Mesodermal cell (in vitro differentiated cells): ENCODE measurements at regions not wholly inside any gene's neighbourhood (a gene's known extent, or its start where the extent isn't known, plus 50 kb on each side); places are given as distances from the start of the nearest gene placed in this dataset.

Source experiments
- H3K27ac ChIP-seq: 2 replicates; pipeline ENCODE4 v1.7.0; 2013; ENCODE audit warnings: mild to moderate bottlenecking, low read depth, low read length, moderate library complexity; ENCODE audit not compliant: severe bottlenecking
- H3K36me3 ChIP-seq: 2 replicates; pipeline ENCODE4 v1.7.1; 2013; ENCODE audit warnings: mild to moderate bottlenecking, low read length, moderate library complexity; ENCODE audit not compliant: control insufficient read depth, insufficient read depth
- H3K4me1 ChIP-seq: one replicate; pipeline ENCODE4 v1.7.1; 2013; ENCODE audit warnings: mild to moderate bottlenecking, low read length; ENCODE audit not compliant: insufficient read depth, control insufficient read depth, poor library complexity, severe bottlenecking
- H3K4me3 ChIP-seq: 2 replicates; pipeline ENCODE4 v1.7.0; 2013; ENCODE audit warnings: low read length, control low read depth, mild to moderate bottlenecking; ENCODE audit not compliant: insufficient read depth, poor library complexity, severe bottlenecking; ENCODE audit errors: extremely low read depth
- H3K9me3 ChIP-seq: 2 replicates; pipeline ENCODE4 v1.7.1; 2013; ENCODE audit warnings: mild to moderate bottlenecking, low read length, moderate library complexity; ENCODE audit not compliant: control insufficient read depth
- WGBS, 2 experiments: methylation state at CpG; one replicate each; pipeline ENCODE4 v1.1.5; 2013; ENCODE audit warnings: missing lambda C conversion rate in 2 of 2; ENCODE audit not compliant: insufficient coverage in 2 of 2; 5-methylcytosine and 5-hydroxymethylcytosine counted together

- Histone ChIP-seq H3K27ac (no peak overlapping the region), H3K36me3 (no peaks in the 10 kb centered on the region), H3K9me3 (no peaks in the 10 kb centered on the region), H3K4me3 (no peak overlapping the region), H3K4me1 (no peaks in the 10 kb centered on the region)
- no CpG with 5 or more reads among the region's 1 CpG for WGBS, 2 experiments
These were observed 1474.1 kb upstream of the SEL1L start for GRCh38 chr14:83007641-83008225.

- Histone ChIP-seq H3K4me3 (no peak overlapping the region), H3K4me1 (no peaks in the 10 kb centered on the region), H3K36me3 (no peaks in the 10 kb centered on the region), H3K9me3 (no peaks in the 10 kb centered on the region), H3K27ac (no peak overlapping the region)
- WGBS, 2 experiments: 83 to 92% methylated on average over 1 to 2 of the region's 5 CpGs
These were observed 1483.6 kb upstream of the SEL1L start for GRCh38 chr14:83017296-83017695.

GRCh38 chr14:83019744-83020414 is 1486.2 kb upstream of the SEL1L start:
- WGBS, 2 experiments: 56 to 63% methylated on average over 1 to 3 of the region's 3 CpGs
- Histone ChIP-seq H3K4me3 (no peak overlapping the region), H3K36me3 (no peaks in the 10 kb centered on the region), H3K4me1 (no peaks in the 10 kb centered on the region), H3K9me3 (no peaks in the 10 kb centered on the region), H3K27ac (no peak overlapping the region)

- Histone ChIP-seq H3K36me3 (no peaks in the 10 kb centered on the region), H3K9me3 (no peaks in the 10 kb centered on the region), H3K4me3 (no peak overlapping the region), H3K27ac (no peak overlapping the region), H3K4me1 (no peaks in the 10 kb centered on the region)
- WGBS, 2 experiments: no CpG with 5 or more reads among the region's 2 CpGs
These were observed 1487.7 kb upstream of the SEL1L start for GRCh38 chr14:83021323-83021722.

GRCh38 chr14:83023369-83023768 is 1489.7 kb upstream of the SEL1L start:
- H3K27ac ChIP-seq: no peak overlapping the region
- H3K36me3 ChIP-seq: no peaks in the 10 kb centered on the region
- WGBS, 2 experiments: 60 to 96% methylated on average over 1 to 3 of the region's 3 CpGs
- no peak overlapping the region for H3K4me3 ChIP-seq
- no peaks in the 10 kb centered on the region for H3K4me1 ChIP-seq
- H3K9me3 ChIP-seq: no peaks in the 10 kb centered on the region

GRCh38 chr14:83041224-83041623 is 1507.6 kb upstream of the SEL1L start:
- Histone ChIP-seq H3K9me3 (no peaks in the 10 kb centered on the region), H3K4me3 (no peak overlapping the region), H3K4me1 (no peaks in the 10 kb centered on the region), H3K27ac (no peak overlapping the region), H3K36me3 (no peaks in the 10 kb centered on the region)
- WGBS, 2 experiments: no CpG with 5 or more reads among the region's 2 CpGs

GRCh38 chr14:83042858-83043257 is 1509.2 kb upstream of the SEL1L start:
- Histone ChIP-seq H3K36me3 (no peaks in the 10 kb centered on the region), H3K9me3 (no peaks in the 10 kb centered on the region), H3K4me3 (no peak overlapping the region), H3K4me1 (no peaks in the 10 kb centered on the region), H3K27ac (no peak overlapping the region)
- WGBS, 2 experiments: no CpG with 5 or more reads among the region's 2 CpGs

GRCh38 chr14:83044001-83044400 is 1510.3 kb upstream of the SEL1L start:
- WGBS, 2 experiments: no CpG with 5 or more reads among the region's 1 CpG

GRCh38 chr14:83047059-83047830 is 1513.6 kb upstream of the SEL1L start:
- Histone ChIP-seq H3K4me1 (no peaks in the 10 kb centered on the region), H3K27ac (no peak overlapping the region), H3K36me3 (no peaks in the 10 kb centered on the region), H3K9me3 (no peaks in the 10 kb centered on the region), H3K4me3 (no peak overlapping the region)
- 83% methylated on average over 1 of the region's 2 CpGs; no CpG with 5 or more reads in 1 of the 2 experiments for WGBS, 2 experiments

More at GRCh38 chr14:83044001-83044400, 1510.3 kb upstream of the SEL1L start:
- no peak overlapping the region for H3K27ac ChIP-seq
- H3K4me1 ChIP-seq: no peaks in the 10 kb centered on the region
- H3K36me3 ChIP-seq: no peaks in the 10 kb centered on the region
- no peak overlapping the region for H3K4me3 ChIP-seq
- no peaks in the 10 kb centered on the region for H3K9me3 ChIP-seq

- H3K9me3 ChIP-seq: no peaks in the 10 kb centered on the region
- no peaks in the 10 kb centered on the region for H3K4me1 ChIP-seq
- H3K4me3 ChIP-seq: no peak overlapping the region
- WGBS, 2 experiments: 100% methylated on average over 1 of the region's 1 CpG
- H3K27ac ChIP-seq: no peak overlapping the region
- H3K36me3 ChIP-seq: no peaks in the 10 kb centered on the region
These were observed 1519.5 kb upstream of the SEL1L start for GRCh38 chr14:83053022-83053710.
